Bronchial epithelial cell (primary cell): ENCODE measurements at regions not wholly inside any gene's neighbourhood (a gene's known extent, or its start where the extent isn't known, plus 50 kb on each side); places are given as distances from the start of the nearest gene placed in this dataset.

Source experiments
- DNase-seq: peaks from one replicate; pipeline ENCODE4 v3.0.0-alpha.2; 2010; ENCODE audit warnings: low read depth
- FAIRE-seq: peaks from 2 replicates; lab custom pipeline; 2011; peaks lifted over from hg19 to GRCh38; lab: Jason Lieb, UNC
- H3K27me3 ChIP-seq: 2 replicates; pipeline ENCODE4 v1.5.1; 2011; ENCODE audit warnings: low read length; ENCODE audit not compliant: control insufficient read depth, insufficient read depth
- H3K36me3 ChIP-seq: 2 replicates; pipeline ENCODE4 v1.5.1; 2011; ENCODE audit warnings: low read length; ENCODE audit not compliant: control insufficient read depth, insufficient read depth
- H3K4me3 ChIP-seq: 2 replicates; pipeline ENCODE4 v1.5.1; 2011; ENCODE audit warnings: mild to moderate bottlenecking, low read depth, low read length, control low read depth
- TF ChIP-seq, protein P1 (sequence below): IDR thresholded peaks from 2 replicates; pipeline ENCODE4 v1.5.1; 2011; ENCODE audit warnings: mild to moderate bottlenecking, moderate library complexity, low read length, control low read depth, inconsistent platforms; ENCODE audit not compliant: insufficient read depth, severe bottlenecking

- TF ChIP-seq, protein P1, sequence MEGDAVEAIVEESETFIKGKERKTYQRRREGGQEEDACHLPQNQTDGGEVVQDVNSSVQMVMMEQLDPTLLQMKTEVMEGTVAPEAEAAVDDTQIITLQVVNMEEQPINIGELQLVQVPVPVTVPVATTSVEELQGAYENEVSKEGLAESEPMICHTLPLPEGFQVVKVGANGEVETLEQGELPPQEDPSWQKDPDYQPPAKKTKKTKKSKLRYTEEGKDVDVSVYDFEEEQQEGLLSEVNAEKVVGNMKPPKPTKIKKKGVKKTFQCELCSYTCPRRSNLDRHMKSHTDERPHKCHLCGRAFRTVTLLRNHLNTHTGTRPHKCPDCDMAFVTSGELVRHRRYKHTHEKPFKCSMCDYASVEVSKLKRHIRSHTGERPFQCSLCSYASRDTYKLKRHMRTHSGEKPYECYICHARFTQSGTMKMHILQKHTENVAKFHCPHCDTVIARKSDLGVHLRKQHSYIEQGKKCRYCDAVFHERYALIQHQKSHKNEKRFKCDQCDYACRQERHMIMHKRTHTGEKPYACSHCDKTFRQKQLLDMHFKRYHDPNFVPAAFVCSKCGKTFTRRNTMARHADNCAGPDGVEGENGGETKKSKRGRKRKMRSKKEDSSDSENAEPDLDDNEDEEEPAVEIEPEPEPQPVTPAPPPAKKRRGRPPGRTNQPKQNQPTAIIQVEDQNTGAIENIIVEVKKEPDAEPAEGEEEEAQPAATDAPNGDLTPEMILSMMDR: no peak
- H3K36me3 ChIP-seq: no peaks in the 10 kb centered on the region
- FAIRE-seq (no peak), DNase-seq (no peak)
- H3K27me3 ChIP-seq: no peaks in the 10 kb centered on the region
- H3K4me3 ChIP-seq: no peak overlapping the region
These were observed 407.0 kb downstream of the DSEL start for GRCh38 chr18:67109535-67109934.

DNA sequence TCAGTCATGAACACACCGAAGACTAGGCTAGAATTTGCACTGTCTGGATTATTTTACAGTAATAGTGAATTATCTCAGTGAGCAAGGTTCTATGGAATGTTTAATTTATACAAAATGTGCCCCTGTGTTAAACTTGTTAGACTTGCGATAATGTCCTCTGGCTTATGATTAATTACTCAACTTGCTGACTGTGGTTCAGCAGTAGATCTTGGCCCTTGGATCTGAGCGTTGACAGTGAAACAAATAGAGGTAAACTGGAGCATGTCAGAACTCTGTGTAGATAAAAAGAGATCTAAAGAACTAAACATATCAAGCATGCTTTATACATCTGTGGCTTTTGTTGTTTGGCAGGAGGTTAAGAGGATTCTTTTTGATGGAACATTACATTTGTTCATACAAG, 407.6 kb downstream of the DSEL start:
- FAIRE-seq (no peak), DNase-seq (no peak)
- TF ChIP-seq, protein P1: no peak
- H3K4me3 ChIP-seq: no peak overlapping the region
- H3K36me3 ChIP-seq: no peaks in the 10 kb centered on the region
- no peaks in the 10 kb centered on the region for H3K27me3 ChIP-seq

GRCh38 chr18:67104700-67105284, 411.7 kb downstream of the DSEL start:
- FAIRE-seq (no peak), DNase-seq (peak; percentile 84)
- no peaks in the 10 kb centered on the region for H3K27me3 ChIP-seq
- TF ChIP-seq, protein P1: peak; percentile 72
- no peaks in the 10 kb centered on the region for H3K36me3 ChIP-seq
- no peak overlapping the region for H3K4me3 ChIP-seq

- DNase-seq (peak; percentile 36), FAIRE-seq (no peak)
- TF ChIP-seq, protein P1: no peak
- Histone ChIP-seq H3K4me3 (no peak overlapping the region), H3K36me3 (no peaks in the 10 kb centered on the region), H3K27me3 (no peaks in the 10 kb centered on the region)
These were observed 422.4 kb downstream of the DSEL start for GRCh38 chr18:67094123-67094522.

DNA sequence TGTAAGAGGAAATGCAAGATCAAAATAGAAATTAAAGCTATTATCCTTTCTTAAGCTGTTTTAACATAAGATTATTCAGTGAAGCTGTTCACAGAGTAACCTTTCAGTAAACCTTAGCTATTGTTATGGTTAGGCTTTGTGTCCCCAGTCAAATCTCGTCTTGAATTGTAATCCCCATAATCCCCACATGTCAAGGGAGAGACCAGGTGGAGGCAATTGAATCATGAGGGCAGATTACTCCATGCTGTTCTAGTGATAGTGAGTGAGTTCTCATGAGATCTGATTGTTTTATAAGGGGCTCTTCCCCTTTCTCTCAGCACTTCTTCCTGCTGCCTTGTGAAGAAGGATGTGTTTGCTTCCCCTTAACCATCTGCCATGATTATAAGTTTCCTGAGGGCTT, 424.4 kb downstream of the DSEL start:
- FAIRE-seq (no peak), DNase-seq (no peak)
- no peaks in the 10 kb centered on the region for H3K36me3 ChIP-seq
- no peak overlapping the region for H3K4me3 ChIP-seq
- H3K27me3 ChIP-seq: no peaks in the 10 kb centered on the region
- TF ChIP-seq, protein P1: no peak

GRCh38 chr18:67081482-67082211, 434.9 kb downstream of the DSEL start:
- FAIRE-seq: peak; percentile 88
- Histone ChIP-seq H3K27me3 (no peaks in the 10 kb centered on the region), H3K4me3 (no peak overlapping the region), H3K36me3 (no peaks in the 10 kb centered on the region)
- no peak for DNase-seq
- TF ChIP-seq, protein P1: no peak
